Osteoblast (primary cell): ENCODE measurements at regions not wholly inside any gene's neighbourhood (a gene's known extent, or its start where the extent isn't known, plus 50 kb on each side); places are given as distances from the start of the nearest gene placed in this dataset.

Experiments
- DNase-seq: peaks from one replicate; pipeline ENCODE4 v3.0.0; 2011; ENCODE audit warnings: low spot score, mixed read lengths; ENCODE audit not compliant: insufficient read length; ENCODE audit errors: missing footprints
- H2AFZ ChIP-seq: 2 replicates; pipeline ENCODE4 v1.6.0; 2011; ENCODE audit warnings: mild to moderate bottlenecking, low read length
- H3K27ac ChIP-seq: 2 replicates; pipeline ENCODE4 v1.5.1; 2011; ENCODE audit warnings: mild to moderate bottlenecking, low read depth, low read length, moderate library complexity
- H3K27me3 ChIP-seq: 2 replicates; pipeline ENCODE4 v1.6.0; 2012; ENCODE audit warnings: mild to moderate bottlenecking, control low read depth, inconsistent platforms, low read length, moderate library complexity; ENCODE audit not compliant: insufficient read depth
- H3K36me3 ChIP-seq: 2 replicates; pipeline ENCODE4 v1.5.1; 2011; ENCODE audit warnings: mild to moderate bottlenecking, low read length, control low read depth, moderate library complexity; ENCODE audit not compliant: insufficient read depth
- H3K4me1 ChIP-seq: 2 replicates; pipeline ENCODE4 v1.5.1; 2011; ENCODE audit warnings: mild to moderate bottlenecking, low read length, control low read depth, moderate library complexity; ENCODE audit not compliant: insufficient read depth
- H3K4me2 ChIP-seq: 2 replicates; pipeline ENCODE4 v1.6.0; 2011; ENCODE audit warnings: mild to moderate bottlenecking, low read length; ENCODE audit not compliant: insufficient read depth
- H3K4me3 ChIP-seq: fragments of 200-600 bp; sonication (generic); 3 replicates; pipeline ENCODE4 v1.5.1; 2012; ENCODE audit warnings: mild to moderate bottlenecking, low read length, inconsistent platforms; ENCODE audit not compliant: insufficient read depth
- H3K79me2 ChIP-seq: 2 replicates; pipeline ENCODE4 v1.6.0; 2012; ENCODE audit warnings: mild to moderate bottlenecking, low read length, control low read depth, inconsistent platforms; ENCODE audit not compliant: insufficient read depth
- H3K9me3 ChIP-seq: 2 replicates; pipeline ENCODE4 v1.5.1; 2011; ENCODE audit warnings: low read depth, low read length, control low read depth
- H4K20me1 ChIP-seq: 2 replicates; pipeline ENCODE4 v1.6.0; 2012; ENCODE audit warnings: mild to moderate bottlenecking, low read length, control low read depth; ENCODE audit not compliant: insufficient read depth
- TF ChIP-seq, protein P1 (sequence below): IDR thresholded peaks from 2 replicates; pipeline ENCODE4 v1.5.1; 2011; ENCODE audit warnings: mild to moderate bottlenecking, low read depth, low read length, moderate library complexity; ENCODE audit errors: extremely low read depth

DNA sequence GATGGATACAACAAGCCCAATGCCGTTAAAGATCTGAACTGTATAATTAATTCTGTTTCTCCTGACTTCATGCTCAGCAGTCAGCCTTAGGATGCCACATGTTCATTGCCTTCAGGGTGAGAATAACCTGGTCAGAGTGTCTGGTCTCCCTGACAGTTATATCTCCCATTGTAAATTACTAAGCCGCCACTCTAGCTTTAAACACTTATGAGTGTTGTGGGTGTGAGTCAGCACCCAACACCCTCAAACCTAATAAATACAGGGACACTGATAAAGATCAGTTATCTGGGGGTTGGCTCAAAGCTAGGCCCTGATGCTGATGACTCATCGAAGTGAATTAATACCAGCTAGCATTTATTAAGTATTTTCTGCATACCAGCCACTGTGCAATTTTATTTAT, 64.9 kb upstream of the DYNLT3 start:
- H3K4me2 ChIP-seq, result no peak overlapping the region
- DNase-seq, result no peak
- TF ChIP-seq, protein P1, sequence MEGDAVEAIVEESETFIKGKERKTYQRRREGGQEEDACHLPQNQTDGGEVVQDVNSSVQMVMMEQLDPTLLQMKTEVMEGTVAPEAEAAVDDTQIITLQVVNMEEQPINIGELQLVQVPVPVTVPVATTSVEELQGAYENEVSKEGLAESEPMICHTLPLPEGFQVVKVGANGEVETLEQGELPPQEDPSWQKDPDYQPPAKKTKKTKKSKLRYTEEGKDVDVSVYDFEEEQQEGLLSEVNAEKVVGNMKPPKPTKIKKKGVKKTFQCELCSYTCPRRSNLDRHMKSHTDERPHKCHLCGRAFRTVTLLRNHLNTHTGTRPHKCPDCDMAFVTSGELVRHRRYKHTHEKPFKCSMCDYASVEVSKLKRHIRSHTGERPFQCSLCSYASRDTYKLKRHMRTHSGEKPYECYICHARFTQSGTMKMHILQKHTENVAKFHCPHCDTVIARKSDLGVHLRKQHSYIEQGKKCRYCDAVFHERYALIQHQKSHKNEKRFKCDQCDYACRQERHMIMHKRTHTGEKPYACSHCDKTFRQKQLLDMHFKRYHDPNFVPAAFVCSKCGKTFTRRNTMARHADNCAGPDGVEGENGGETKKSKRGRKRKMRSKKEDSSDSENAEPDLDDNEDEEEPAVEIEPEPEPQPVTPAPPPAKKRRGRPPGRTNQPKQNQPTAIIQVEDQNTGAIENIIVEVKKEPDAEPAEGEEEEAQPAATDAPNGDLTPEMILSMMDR, result no peak
- no peak overlapping the region for H2AFZ ChIP-seq
- no peaks in the 10 kb centered on the region for H3K4me1 ChIP-seq
- H3K27me3 ChIP-seq, result no peaks in the 10 kb centered on the region
- no peaks in the 10 kb centered on the region for H4K20me1 ChIP-seq
- H3K79me2 ChIP-seq, result no peaks in the 10 kb centered on the region
- no peak overlapping the region for H3K4me3 ChIP-seq
- H3K36me3 ChIP-seq, result no peaks in the 10 kb centered on the region
- H3K27ac ChIP-seq, result no peak overlapping the region
- no peaks in the 10 kb centered on the region for H3K9me3 ChIP-seq

DNA sequence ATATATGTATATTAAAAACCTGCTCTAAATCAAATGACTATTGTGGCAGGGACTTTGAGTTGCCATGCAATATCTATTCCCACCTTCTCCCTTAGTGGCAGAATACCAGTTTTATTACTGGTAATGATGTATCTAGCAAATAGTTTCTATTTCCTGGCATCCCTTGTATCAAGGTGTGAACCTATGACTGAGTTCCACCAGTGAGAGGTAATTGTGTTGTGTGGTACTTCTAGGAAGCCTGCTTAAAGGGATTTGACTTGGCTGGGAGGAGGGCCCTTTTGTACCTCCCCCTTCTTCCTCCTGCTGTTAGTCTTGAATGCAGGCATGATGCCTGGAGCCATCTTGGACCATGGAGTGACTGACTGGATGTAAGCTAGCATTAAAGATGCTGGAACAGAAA, 65.4 kb upstream of the DYNLT3 start:
- TF ChIP-seq, protein P1, result no peak

DNA sequence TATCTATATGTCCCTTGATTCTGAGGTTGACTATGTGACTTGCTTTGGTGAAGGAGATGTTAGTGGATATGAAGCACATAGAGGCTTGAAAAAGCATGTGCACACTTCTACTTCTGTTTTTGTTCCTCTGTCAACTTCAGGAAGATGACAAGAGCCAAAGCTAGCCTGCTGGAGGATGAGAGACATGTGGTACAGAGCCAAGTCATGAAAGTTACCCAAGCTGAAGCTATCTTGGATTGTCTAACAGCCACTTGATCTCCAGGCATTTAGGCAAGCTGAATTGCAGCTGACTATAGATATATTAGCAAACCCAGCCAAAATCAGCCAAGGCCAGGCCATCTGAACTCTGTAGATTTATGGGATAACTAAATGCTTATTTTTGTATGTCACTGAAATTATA, 70.8 kb upstream of the DYNLT3 start:
- Histone ChIP-seq H3K4me3 (no peak overlapping the region), H3K4me2 (no peak overlapping the region), H3K27me3 (no peaks in the 10 kb centered on the region), H3K9me3 (no peaks in the 10 kb centered on the region), H3K4me1 (peaks cover 3% of the 10 kb centered on the region), H3K36me3 (no peaks in the 10 kb centered on the region), H4K20me1 (no peaks in the 10 kb centered on the region), H3K27ac (no peak overlapping the region), H2AFZ (no peak overlapping the region), H3K79me2 (no peaks in the 10 kb centered on the region)
- TF ChIP-seq, protein P1, result no peak
- no peak for DNase-seq

More for the DNA sequence above, 65.4 kb upstream of the DYNLT3 start:
- Histone ChIP-seq H3K27ac (no peak overlapping the region), H4K20me1 (no peaks in the 10 kb centered on the region), H3K4me1 (no peaks in the 10 kb centered on the region), H3K36me3 (no peaks in the 10 kb centered on the region), H3K79me2 (no peaks in the 10 kb centered on the region), H3K9me3 (no peaks in the 10 kb centered on the region), H3K4me3 (no peak overlapping the region), H2AFZ (no peak overlapping the region), H3K4me2 (no peak overlapping the region), H3K27me3 (no peaks in the 10 kb centered on the region)
- DNase-seq, result no peak

DNA sequence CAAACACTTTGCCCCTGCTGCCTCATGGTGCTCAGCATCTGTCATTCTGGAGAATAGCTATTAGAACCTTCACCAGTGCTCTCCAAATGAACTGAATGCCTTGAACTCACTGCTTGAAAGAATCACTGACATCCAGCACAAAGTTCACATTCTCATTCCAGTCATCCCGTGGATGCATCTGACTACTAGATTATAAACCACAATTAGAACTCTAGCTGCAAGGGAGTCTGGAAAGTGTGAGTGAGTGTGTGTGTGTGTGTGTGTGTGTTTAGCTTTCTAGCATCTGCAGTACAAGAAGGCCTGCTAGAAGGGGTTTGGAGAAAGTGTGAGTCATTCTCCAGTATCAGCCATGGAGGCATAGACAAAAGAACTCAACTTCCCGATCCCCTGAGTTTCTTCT, 71.3 kb upstream of the DYNLT3 start:
- Histone ChIP-seq H3K4me2 (no peak overlapping the region), H3K4me3 (no peak overlapping the region), H3K27ac (no peak overlapping the region), H2AFZ (no peak overlapping the region), H3K36me3 (no peaks in the 10 kb centered on the region), H4K20me1 (no peaks in the 10 kb centered on the region), H3K4me1 (peaks cover 3% of the 10 kb centered on the region), H3K9me3 (no peaks in the 10 kb centered on the region), H3K79me2 (no peaks in the 10 kb centered on the region), H3K27me3 (no peaks in the 10 kb centered on the region)
- TF ChIP-seq, protein P1, result no peak
- no peak for DNase-seq
